ENCODE measurements at regions not wholly inside any gene's neighbourhood (a gene's known extent, or its start where the extent isn't known, plus 50 kb on each side); places are given as distances from the start of the nearest gene placed in this dataset.
"Not testable (repeated sequence)": the region's sequence is repeated elsewhere in the genome, so short reads cannot be mapped to it uniquely, and the experiment has no call there.

DNA sequence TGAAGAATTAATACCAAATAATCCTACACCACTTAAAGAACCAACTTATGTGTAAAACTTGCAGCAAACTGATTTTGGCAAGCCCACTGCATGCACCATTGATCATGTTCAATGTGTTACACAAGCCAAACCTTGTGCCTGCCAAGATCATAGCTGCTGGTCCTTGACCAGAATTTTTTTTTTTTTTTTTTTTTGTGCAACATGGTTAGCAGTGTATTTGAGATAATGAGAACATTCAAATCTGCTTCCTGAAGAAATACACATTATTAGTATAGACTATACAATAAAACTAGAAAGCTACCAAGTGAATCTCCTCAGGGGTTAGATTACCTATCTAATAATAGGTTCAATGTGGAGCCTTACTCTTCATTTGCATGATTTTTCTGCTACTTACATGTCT, 421.0 kb downstream of the MRPL39 start:
- no peak for DNase-seq (ENCODE audit: low read depth)
- H3K4me3 ChIP-seq (ENCODE audit: control insufficient read depth, low read depth, low read length): no peak overlapping the region
- TF ChIP-seq, protein P1, sequence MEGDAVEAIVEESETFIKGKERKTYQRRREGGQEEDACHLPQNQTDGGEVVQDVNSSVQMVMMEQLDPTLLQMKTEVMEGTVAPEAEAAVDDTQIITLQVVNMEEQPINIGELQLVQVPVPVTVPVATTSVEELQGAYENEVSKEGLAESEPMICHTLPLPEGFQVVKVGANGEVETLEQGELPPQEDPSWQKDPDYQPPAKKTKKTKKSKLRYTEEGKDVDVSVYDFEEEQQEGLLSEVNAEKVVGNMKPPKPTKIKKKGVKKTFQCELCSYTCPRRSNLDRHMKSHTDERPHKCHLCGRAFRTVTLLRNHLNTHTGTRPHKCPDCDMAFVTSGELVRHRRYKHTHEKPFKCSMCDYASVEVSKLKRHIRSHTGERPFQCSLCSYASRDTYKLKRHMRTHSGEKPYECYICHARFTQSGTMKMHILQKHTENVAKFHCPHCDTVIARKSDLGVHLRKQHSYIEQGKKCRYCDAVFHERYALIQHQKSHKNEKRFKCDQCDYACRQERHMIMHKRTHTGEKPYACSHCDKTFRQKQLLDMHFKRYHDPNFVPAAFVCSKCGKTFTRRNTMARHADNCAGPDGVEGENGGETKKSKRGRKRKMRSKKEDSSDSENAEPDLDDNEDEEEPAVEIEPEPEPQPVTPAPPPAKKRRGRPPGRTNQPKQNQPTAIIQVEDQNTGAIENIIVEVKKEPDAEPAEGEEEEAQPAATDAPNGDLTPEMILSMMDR (IDR thresholded peaks at IDR 0.05; ENCODE audit: control insufficient read depth, insufficient read depth, low read depth, low read length, missing control alignments): no peak

GRCh38 chr21:25183577-25183976, 423.7 kb downstream of the MRPL39 start:
- DNase-seq (ENCODE audit: low read depth): no peak
- TF ChIP-seq, protein P1 (IDR thresholded peaks at IDR 0.05; ENCODE audit: control insufficient read depth, insufficient read depth, low read depth, low read length, missing control alignments): no peak
- no peak overlapping the region for H3K4me3 ChIP-seq (ENCODE audit: control insufficient read depth, low read depth, low read length)

DNA sequence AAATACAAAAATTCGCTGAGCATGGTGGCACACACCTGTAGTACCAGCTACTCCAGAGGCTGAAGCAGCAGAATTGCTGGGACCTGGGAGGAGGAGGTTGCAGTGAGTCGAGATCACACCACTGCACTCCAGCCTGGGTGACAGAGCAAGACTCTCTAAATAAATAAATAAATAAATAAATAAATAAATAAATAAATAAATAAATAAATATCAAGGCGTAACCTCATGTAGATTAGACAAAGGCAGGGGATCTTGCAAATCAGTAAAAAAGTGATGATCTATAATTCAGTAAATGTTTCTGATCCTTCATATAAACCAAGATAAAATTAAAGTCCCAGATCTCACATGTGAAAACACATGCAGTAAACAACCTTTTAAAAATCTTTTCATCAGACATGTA, 425.6 kb downstream of the MRPL39 start:
- DNase-seq (ENCODE audit: low read depth); H3K4me3 ChIP-seq (ENCODE audit: control insufficient read depth, low read depth, low read length): not testable (repeated sequence)

DNA sequence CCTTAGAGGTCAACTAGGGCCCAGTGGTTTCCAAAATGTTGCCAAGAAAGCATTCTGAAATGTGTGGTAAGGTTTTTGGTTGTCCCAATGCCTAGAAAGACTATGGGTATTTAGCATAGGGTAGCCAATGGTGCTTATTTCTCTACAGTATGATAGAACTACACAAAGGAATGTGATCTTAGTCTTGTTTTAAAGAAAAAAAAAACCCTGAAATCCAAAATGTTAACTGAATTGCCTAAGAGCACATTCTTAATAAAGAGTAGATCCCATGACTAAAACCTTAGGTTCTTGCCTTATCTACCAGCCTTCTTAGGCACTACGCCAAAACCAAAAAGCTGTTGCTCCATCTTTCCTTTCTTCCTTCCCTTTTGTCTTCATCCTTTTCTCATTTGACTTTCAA, 428.2 kb downstream of the MRPL39 start:
- DNase-seq (ENCODE audit: low read depth): no peak
- H3K4me3 ChIP-seq (ENCODE audit: control insufficient read depth, low read depth, low read length): no peak overlapping the region
- TF ChIP-seq, protein P1 (IDR thresholded peaks at IDR 0.05; ENCODE audit: control insufficient read depth, insufficient read depth, low read depth, low read length, missing control alignments): no peak

DNA sequence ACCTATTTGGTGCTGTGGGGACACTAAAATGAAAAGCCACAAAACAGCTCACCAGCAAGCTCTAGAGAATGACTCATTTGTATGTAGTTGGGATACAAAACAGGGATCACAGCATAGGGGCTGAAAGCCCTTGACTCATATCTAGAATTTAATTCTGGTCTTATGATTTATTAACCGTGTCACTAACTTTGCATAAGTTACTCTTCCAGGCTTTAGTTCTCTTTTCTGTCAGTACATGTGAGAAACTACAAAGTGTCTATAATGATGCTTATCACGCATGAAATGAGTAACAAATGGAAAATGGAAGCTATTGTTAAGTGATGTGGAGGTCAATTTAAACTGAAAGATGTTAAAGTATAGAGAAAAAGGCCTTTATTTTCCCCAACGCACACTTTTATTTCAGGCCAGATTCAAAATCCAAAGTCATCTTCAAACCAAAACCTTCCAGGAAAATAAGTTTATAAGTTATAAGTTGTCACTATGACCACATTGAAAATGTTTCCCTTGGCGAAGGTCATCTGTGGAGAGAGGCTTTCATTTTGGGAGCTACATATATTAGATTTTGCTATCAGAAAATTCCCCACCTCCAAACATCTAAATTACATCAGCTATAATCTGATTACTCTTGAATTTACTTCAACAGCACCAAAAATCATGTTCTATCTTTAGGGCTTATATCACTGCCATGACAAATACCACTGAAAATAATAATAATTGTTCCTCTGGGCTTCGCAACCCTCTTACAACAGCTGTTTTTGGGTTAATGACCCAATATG, 430.5 kb downstream of the MRPL39 start:
- no peak for DNase-seq (ENCODE audit: low read depth)
- TF ChIP-seq, protein P1 (IDR thresholded peaks at IDR 0.05; ENCODE audit: control insufficient read depth, insufficient read depth, low read depth, low read length, missing control alignments): no peak
- H3K4me3 ChIP-seq (ENCODE audit: control insufficient read depth, low read depth, low read length): no peak overlapping the region

DNA sequence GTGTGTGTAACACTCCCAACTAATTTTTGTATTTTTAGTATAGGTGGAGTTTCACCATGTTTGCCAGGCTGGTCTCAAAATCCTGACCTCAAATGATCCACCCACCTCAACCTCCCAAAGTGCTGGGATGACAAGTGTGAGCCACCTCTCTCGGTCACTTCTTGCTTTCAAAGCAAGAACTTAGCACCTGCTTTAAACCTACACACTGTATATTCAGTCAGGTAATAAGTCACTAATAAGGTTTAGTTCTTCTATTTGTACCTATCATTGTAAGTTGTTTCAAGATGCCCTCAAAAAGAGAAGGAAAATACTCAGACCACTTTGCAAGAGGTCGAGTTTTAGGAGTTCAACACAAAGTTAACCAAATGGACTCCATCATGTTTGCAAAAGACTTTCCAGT, 431.3 kb downstream of the MRPL39 start:
- no peak overlapping the region for H3K4me3 ChIP-seq (ENCODE audit: control insufficient read depth, low read depth, low read length)
- TF ChIP-seq, protein P1 (IDR thresholded peaks at IDR 0.05; ENCODE audit: control insufficient read depth, insufficient read depth, low read depth, low read length, missing control alignments): no peak
- no peak for DNase-seq (ENCODE audit: low read depth)

- H3K4me3 ChIP-seq (ENCODE audit: control insufficient read depth, low read depth, low read length): no peak overlapping the region
- DNase-seq (ENCODE audit: low read depth): no peak
- TF ChIP-seq, protein P1 (IDR thresholded peaks at IDR 0.05; ENCODE audit: control insufficient read depth, insufficient read depth, low read depth, low read length, missing control alignments): no peak
Measured at GRCh38 chr21:25171438-25171837, 435.8 kb downstream of the MRPL39 start.

Data from AG09309 (cell line).